ENCODE measurements at regions not wholly inside any gene's neighbourhood (a gene's known extent, or its start where the extent isn't known, plus 50 kb on each side); places are given as distances from the start of the nearest gene placed in this dataset.

DNA sequence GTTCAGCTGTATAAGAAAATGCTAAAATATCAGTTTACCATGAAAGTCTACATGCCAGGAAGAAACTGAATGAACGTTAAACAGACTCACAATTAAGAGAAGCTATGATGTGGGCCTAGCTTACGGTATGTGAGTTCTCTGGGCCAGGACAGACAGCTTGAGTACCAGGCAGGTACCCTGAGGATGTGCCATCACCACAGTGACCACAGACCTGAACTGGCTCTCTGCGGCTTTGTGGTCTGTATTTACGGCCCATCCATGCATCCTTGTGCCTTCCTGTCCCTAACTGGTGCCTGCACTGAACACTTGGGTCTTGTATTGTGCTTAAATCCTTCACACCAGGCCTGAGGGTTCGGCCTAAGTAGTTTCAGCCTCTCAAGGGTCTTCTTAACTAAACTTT, 467.5 kb upstream of the PPP2R3A start:
- DNase-seq (ENCODE audit: insufficient read length, low spot score) (no peak), FAIRE-seq (no peak)
- TF ChIP-seq PAX5 (IDR thresholded peaks at IDR 0.05; ENCODE audit: insufficient read depth, low read length, severe bottlenecking) (no peak), TAF1 (IDR thresholded peaks at IDR 0.05; ENCODE audit: low read depth, low read length) (no peak), POU2F2 (IDR thresholded peaks at IDR 0.05; ENCODE audit: low read depth, low read length) (no peak), POLR2A (IDR thresholded peaks at IDR 0.05; ENCODE audit: low read depth, low read length) (no peak), POLR2AphosphoS5 (IDR thresholded peaks at IDR 0.05; ENCODE audit: low read depth, low read length) (no peak), SPI1 (IDR thresholded peaks at IDR 0.05; ENCODE audit: low read depth, low read length) (no peak)

DNA sequence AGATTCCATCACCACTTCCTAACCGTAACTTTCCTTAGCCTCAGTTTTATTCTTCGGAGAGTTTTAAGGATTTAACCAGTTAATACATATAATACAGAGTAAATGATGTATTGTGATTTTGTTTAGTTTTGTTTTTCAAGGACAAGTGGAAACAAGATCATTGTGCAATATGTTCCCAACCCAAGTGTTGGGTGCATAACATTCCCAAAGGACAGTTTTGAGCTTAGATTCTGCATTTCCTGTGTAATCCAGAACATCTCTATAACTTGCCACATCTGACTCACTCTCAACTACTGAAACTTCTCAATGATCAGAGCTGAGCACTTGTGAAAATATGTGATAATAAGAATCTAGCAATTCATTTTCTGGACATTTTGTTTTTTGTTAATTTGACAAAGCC, 466.1 kb upstream of the PPP2R3A start:
- FAIRE-seq (no peak), DNase-seq (ENCODE audit: insufficient read length, low spot score) (no peak)
- no peak for TF ChIP-seq PAX5 (IDR thresholded peaks at IDR 0.05; ENCODE audit: insufficient read depth, low read length, severe bottlenecking)
- TF ChIP-seq POLR2AphosphoS5 (IDR thresholded peaks at IDR 0.05; ENCODE audit: low read depth, low read length), result no peak
- no peak for TF ChIP-seq POU2F2 (IDR thresholded peaks at IDR 0.05; ENCODE audit: low read depth, low read length)
- TF ChIP-seq TAF1 (IDR thresholded peaks at IDR 0.05; ENCODE audit: low read depth, low read length), result no peak
- TF ChIP-seq POLR2A (IDR thresholded peaks at IDR 0.05; ENCODE audit: low read depth, low read length), result no peak
- no peak for TF ChIP-seq SPI1 (IDR thresholded peaks at IDR 0.05; ENCODE audit: low read depth, low read length)

DNA sequence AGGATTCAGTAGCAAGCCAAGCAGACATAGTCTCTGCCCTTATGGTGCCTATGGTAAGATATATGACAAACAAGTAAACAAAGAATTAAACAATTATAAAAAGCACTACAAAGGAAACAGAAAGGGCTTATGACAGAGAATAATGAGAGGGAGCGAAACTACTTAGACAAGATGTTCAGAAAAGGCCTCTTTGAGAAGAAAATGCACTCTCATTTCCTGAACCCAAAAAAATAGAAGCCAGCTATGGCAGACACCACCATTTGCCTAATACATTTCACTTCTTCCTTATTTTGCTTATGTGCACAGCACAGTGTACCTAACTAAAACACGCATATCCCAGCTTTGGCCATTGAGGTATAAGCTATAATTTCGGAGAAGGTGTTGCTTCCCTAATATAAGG, 465.5 kb upstream of the PPP2R3A start:
- TF ChIP-seq POLR2AphosphoS5 (IDR thresholded peaks at IDR 0.05; ENCODE audit: low read depth, low read length), result no peak
- no peak for TF ChIP-seq POLR2A (IDR thresholded peaks at IDR 0.05; ENCODE audit: low read depth, low read length)
- TF ChIP-seq SPI1 (IDR thresholded peaks at IDR 0.05; ENCODE audit: low read depth, low read length), result no peak
- TF ChIP-seq TAF1 (IDR thresholded peaks at IDR 0.05; ENCODE audit: low read depth, low read length), result no peak
- TF ChIP-seq PAX5 (IDR thresholded peaks at IDR 0.05; ENCODE audit: insufficient read depth, low read length, severe bottlenecking), result no peak
- no peak for TF ChIP-seq POU2F2 (IDR thresholded peaks at IDR 0.05; ENCODE audit: low read depth, low read length)
- no peak for DNase-seq (ENCODE audit: insufficient read length, low spot score)
- no peak for FAIRE-seq

DNA sequence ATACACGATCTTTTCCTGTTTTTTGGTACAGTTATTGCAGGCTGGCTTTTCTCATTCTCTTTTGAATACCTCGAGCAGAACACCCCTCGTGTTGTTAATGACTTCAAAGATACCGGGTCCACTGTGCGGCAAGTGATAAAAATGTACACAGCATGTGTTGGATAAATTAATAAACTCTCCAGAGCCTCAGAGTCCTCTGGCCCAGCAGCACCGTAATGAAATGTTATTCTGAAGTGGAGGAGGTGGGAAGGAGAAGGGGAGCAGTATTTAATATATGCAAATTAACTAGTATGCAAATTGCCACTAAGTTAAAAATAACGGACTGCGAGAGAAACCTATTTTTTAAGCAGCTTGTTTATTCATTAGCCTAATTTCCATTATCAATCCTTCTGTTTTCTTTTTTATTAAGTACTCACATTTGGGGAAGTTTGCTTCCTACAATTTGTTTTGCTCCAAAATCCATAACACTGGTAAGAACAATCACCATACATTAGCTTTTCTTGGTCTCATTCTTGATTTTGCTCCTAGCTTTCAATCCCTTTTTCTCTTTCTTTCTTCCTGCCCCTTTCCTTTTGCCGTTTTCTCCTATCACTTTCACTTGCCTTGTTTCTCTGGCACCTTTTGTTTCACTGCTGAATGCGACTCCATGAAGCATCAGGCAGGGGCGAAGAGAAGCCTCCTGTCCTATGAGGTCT, 462.3 kb upstream of the PPP2R3A start:
- TF ChIP-seq PAX5 (IDR thresholded peaks at IDR 0.05; ENCODE audit: insufficient read depth, low read length, severe bottlenecking) (no peak), POLR2AphosphoS5 (IDR thresholded peaks at IDR 0.05; ENCODE audit: low read depth, low read length) (no peak), TAF1 (IDR thresholded peaks at IDR 0.05; ENCODE audit: low read depth, low read length) (no peak), POU2F2 (IDR thresholded peaks at IDR 0.05; ENCODE audit: low read depth, low read length) (no peak), POLR2A (IDR thresholded peaks at IDR 0.05; ENCODE audit: low read depth, low read length) (no peak), SPI1 (IDR thresholded peaks at IDR 0.05; ENCODE audit: low read depth, low read length) (no peak)
- DNase-seq (ENCODE audit: insufficient read length, low spot score) (no peak), FAIRE-seq (no peak)

DNA sequence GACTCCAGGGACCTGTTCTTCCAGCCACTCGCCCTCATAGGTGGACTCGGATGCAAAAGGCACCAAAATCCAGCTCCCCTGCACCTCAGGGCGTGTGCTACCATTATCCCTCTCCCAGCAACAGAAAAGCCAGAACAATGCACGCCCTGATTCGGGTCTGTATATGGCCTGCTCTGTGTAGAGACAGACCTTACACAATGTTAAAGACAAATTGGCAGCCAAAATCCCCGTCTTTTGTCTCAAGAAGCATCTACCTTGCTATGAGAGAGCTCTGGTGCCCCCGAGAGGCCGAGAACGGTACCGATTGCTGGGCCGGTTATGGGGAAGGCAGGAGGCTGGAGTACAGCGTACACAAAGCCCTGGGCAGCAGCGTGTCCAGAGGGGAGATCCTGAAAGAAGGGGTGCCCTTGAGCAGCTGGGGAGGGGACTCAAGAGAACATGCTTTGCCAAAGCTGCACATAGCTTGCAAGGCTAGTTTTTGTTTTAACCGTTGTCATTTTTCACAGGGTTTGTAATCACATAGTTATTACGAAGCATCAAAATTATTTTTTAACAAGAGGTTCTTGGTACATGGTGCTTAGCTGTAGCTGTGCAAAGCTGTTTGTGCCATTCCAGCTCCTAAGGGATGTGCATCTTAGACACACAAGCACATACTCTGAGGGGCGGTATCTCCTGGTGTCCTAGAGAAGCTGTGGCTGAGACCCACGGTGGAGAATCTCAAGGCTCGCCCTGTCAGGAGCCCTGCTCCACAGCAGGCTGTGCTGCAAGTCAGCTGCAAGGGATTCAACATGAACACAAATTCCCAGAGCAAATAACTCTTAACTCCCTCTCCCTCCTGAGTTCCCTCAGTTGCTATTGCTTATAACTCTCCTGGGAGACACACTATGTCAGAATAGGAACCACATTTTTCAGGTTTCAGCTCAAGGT, 461.5 kb upstream of the PPP2R3A start:
- DNase-seq (ENCODE audit: insufficient read length, low spot score) (peak; percentile 30), FAIRE-seq (no peak)
- TF ChIP-seq POLR2AphosphoS5 (IDR thresholded peaks at IDR 0.05; ENCODE audit: low read depth, low read length), result no peak
- TF ChIP-seq PAX5 (IDR thresholded peaks at IDR 0.05; ENCODE audit: insufficient read depth, low read length, severe bottlenecking), result no peak
- no peak for TF ChIP-seq POLR2A (IDR thresholded peaks at IDR 0.05; ENCODE audit: low read depth, low read length)
- TF ChIP-seq SPI1 (IDR thresholded peaks at IDR 0.05; ENCODE audit: low read depth, low read length), result no peak
- TF ChIP-seq POU2F2 (IDR thresholded peaks at IDR 0.05; ENCODE audit: low read depth, low read length), result no peak
- TF ChIP-seq TAF1 (IDR thresholded peaks at IDR 0.05; ENCODE audit: low read depth, low read length), result no peak

DNA sequence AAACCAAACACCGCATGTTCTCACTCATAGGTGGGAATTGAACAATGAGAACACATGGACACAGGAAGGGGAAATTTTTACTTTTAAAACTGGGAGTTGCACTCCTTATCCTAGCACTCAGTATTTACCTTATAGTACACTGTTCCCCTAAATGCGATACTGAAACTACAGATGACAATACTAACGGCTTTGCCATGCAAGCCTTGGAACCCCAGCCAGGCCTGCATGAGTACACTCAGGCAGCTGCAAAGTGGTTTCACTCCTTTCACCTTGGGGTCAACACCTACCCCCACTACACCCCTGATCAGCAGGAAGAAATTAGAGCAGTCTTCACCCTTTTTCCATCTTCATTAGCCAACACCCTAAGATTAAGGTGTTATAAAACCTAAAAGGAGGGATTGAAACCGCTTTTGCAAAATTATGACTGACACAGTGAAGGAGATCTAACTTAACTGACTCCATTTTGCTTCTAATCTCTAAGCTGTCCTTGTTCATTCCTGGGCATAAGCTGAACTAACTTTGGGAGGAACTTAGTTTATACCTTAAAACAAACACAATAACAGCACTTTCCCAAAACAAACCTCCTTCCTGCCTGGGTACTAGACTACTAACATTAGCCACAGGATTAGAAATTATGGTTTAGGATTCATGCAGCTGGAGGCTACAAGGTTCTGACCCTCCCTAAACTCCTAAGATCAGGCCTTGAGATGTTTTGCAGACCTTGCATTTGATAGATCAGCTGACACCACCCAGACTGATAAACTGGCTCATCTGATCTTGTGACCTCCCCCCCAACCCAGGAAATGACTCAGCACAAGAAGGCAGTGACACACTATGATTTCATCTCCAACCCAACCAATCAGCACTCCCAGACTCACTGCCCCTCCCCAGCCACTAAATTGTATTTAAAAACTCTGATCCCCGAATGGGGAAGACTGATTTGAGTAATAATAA, 452.1 kb upstream of the PPP2R3A start:
- FAIRE-seq (no peak), DNase-seq (ENCODE audit: insufficient read length, low spot score) (no peak)
- TF ChIP-seq SPI1 (IDR thresholded peaks at IDR 0.05; ENCODE audit: low read depth, low read length), result no peak
- no peak for TF ChIP-seq TAF1 (IDR thresholded peaks at IDR 0.05; ENCODE audit: low read depth, low read length)
- no peak for TF ChIP-seq POLR2AphosphoS5 (IDR thresholded peaks at IDR 0.05; ENCODE audit: low read depth, low read length)
- no peak for TF ChIP-seq POU2F2 (IDR thresholded peaks at IDR 0.05; ENCODE audit: low read depth, low read length)
- TF ChIP-seq POLR2A (IDR thresholded peaks at IDR 0.05; ENCODE audit: low read depth, low read length), result no peak
- TF ChIP-seq PAX5 (IDR thresholded peaks at IDR 0.05; ENCODE audit: insufficient read depth, low read length, severe bottlenecking), result no peak

DNA sequence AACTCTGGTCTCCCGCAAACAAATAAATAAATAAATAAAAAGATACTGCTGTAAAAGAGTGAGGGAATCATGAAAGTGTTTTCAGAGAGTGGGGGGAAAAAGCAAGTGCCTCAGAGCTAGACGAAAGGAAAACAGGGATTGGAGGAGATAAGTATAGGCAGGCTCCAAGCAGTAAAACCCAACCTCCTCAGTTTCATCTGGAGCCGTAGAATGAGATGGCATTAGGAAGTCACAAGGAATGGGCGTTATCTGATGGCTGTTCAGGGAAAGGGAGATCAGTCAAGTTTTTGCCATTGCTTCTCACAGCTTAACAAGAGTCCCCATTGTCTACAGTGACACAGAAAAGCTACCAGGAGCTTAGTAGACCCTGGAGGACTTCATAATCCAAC, 451.5 kb upstream of the PPP2R3A start:
- no peak for FAIRE-seq
- DNase-seq (ENCODE audit: insufficient read length, low spot score), result no peak
- no peak for TF ChIP-seq TAF1 (IDR thresholded peaks at IDR 0.05; ENCODE audit: low read depth, low read length)
- no peak for TF ChIP-seq SPI1 (IDR thresholded peaks at IDR 0.05; ENCODE audit: low read depth, low read length)
- no peak for TF ChIP-seq POLR2A (IDR thresholded peaks at IDR 0.05; ENCODE audit: low read depth, low read length)
- no peak for TF ChIP-seq POU2F2 (IDR thresholded peaks at IDR 0.05; ENCODE audit: low read depth, low read length)
- TF ChIP-seq POLR2AphosphoS5 (IDR thresholded peaks at IDR 0.05; ENCODE audit: low read depth, low read length), result no peak
- TF ChIP-seq PAX5 (IDR thresholded peaks at IDR 0.05; ENCODE audit: insufficient read depth, low read length, severe bottlenecking), result no peak

DNA sequence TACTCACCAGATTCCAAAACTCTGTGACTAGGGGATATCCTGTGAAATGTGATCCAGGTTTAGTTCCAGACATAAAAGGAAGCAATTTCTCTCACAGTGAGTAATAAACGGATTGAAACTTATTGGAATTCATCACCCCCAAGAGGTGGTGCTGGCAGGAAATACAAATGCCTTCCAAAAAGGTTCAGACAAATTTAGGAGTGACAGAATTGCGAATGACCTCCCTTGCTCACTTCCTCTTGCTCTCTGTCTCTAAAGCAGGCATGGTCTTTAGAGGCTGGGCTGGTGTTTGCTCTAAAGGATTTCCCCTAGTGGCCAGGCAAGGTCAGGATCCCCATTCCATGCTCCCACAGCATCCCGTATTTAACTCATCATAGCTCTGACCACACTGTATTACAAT, 449.4 kb upstream of the PPP2R3A start:
- no peak for TF ChIP-seq TAF1 (IDR thresholded peaks at IDR 0.05; ENCODE audit: low read depth, low read length)
- no peak for TF ChIP-seq POU2F2 (IDR thresholded peaks at IDR 0.05; ENCODE audit: low read depth, low read length)
- TF ChIP-seq PAX5 (IDR thresholded peaks at IDR 0.05; ENCODE audit: insufficient read depth, low read length, severe bottlenecking), result no peak
- no peak for TF ChIP-seq SPI1 (IDR thresholded peaks at IDR 0.05; ENCODE audit: low read depth, low read length)
- no peak for TF ChIP-seq POLR2AphosphoS5 (IDR thresholded peaks at IDR 0.05; ENCODE audit: low read depth, low read length)
- DNase-seq (ENCODE audit: insufficient read length, low spot score) (no peak), FAIRE-seq (no peak)

Measured in GM12891 (cell line).